CD4-positive, alpha-beta T cell treated with Interleukin-15 for 4 hours (primary cell): ENCODE measurements at regions not wholly inside any gene's neighbourhood (a gene's known extent, or its start where the extent isn't known, plus 50 kb on each side); places are given as distances from the start of the nearest gene placed in this dataset.
"Not testable (repeated sequence)": the region's sequence is repeated elsewhere in the genome, so short reads cannot be mapped to it uniquely, and the experiment has no call there.

ENCODE experiments used
- DNase-seq: peaks from one replicate; pipeline ENCODE4 v3.0.0-alpha.2; 2020; ENCODE audit warnings: low spot score

DNA sequence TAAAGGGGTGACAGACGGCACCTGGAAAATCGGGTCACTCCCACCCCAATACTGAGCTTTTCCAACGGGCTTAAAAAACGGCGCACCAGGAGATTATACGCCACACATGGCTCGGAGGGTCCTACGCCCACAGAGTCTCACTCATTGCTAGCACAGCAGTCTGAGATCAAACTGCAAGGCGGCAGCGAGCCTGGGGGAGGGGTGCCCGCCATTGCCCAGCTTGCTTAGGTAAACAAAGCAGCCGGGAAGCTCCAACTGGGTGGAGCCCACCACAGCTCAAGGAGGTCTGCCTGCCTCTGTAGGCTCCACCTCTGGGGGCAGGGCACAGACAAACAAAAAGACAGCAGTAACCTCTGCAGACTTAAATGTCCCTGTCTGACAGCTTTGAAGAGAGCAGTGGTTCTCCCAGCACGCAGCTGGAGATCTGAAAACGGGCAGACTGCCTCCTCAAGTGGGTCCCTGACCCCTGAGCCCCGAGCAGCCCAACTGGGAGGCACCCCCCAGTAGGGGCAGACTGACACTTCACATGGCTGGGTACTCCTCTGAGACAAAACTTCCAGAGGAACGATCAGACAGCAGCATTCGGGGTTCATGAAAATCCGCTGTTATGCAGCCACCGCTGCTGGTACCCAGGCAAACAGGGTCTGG, 162.8 kb upstream of the GJE1 start:
- DNase-seq, result not testable (repeated sequence)

DNA sequence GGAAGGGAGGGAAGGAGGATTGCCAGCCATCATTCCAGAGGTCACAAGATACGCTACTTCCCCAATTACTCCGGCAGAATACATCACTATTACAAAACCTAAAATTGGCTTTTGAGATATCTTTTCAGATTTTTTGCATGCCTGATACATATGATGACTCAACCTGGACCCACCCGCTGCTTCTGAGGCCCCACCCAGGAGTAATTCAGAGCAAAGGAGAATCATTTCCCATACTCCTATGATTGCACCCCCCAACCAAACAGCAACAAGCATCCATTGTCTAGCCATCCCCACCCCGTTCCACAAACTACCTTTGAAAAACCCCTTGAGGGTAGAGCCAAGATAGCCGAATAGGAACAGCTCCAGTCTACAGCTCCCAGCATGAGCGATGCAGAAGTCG, 163.5 kb upstream of the GJE1 start:
- no peak for DNase-seq

DNA sequence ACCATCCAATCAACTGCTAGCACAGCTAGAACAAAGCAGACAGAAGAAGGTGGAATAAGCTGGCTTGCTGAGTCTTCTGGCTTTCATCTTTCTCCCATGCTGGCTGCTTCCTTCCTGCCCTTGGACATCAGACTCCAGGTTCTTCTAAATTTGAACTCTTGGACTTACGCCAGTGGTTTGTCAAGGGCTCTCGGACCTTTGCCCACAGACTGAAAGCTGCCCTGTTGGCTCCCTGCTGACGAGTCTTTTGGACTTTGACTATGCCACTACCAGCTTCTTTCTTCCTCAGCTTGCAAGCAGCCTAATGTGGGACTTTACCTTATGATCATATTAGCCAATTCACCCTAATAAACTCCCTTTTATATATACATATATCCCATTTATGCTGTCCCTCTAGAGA, 164.1 kb upstream of the GJE1 start:
- DNase-seq, result no peak

DNA sequence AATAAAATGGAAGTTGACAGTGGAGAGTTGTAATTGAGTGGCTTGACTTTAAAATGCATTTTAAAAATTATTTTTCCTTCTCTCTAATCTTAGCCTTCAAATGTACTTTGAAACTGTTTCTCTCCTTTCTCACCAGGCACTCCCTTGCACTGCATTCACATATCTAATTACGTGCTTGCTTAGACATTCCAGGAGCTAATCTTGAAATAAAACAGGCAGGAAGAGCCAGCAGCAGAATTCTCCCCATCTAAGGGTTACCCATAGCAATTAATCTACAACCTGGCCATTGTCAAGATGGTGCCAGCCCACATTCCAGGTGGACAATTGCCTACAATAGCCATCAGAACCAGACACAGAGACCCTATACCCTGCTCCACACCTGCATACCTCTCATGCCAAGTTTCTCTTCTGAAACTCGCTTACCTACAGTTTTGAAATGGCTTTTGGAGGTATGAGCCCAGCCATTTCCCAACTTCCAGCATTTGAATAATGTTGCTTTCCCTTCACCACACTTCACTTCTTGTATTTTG, 167.6 kb upstream of the GJE1 start:
- no peak for DNase-seq

DNA sequence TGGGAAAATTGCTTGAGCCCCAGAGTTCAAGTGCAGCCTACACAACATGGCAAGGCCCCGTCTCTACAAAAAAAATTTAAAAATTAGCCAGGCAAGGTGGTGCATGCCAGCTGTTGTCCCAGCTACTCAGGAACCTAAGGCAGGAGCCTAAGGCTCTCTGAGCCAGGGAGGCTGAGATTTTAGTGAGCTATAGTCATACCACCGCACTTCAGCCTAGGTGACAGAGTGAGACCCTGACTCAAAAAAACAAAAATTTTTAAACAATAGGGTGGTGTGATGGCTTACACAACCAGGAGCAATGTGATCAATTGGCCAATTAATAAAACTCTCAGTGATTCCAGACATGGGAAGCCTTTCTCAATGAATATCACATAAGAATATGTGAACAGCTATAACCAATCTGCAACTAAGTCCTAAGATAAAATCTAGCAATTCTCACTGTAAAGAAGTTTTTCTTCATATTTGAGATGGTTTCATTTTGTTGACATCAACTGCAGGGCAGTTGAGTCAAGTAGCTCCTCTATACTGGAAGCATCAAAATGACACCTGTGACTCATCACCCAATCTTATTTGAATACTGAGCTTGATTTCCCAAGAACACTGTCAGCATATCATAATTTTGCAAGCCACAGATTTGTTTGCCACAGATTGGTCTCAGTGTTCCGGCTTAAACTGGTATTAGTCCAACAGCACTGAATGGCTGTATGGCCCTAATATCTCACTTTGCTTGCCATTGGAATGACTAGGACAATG, 169.0 kb upstream of the GJE1 start:
- no peak for DNase-seq

DNA sequence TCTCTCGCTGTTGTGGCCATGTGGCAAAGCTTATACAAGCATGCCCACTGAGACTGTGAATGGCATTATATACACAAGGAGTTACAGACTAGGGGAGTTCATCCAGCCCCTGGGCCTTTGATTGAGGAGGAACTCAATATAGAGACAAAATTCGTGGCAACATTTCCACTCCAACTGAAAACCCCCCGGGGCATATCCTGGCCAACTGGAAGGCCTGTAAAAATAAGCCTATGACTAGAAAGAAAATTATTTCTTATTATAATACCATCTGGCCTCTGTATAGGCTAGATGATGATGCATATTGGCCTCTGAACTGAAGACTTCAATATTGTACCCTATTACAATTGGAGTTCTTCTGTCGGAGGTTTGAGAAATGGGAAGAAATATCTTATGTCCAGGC, 175.5 kb upstream of the GJE1 start:
- DNase-seq, result no peak

DNA sequence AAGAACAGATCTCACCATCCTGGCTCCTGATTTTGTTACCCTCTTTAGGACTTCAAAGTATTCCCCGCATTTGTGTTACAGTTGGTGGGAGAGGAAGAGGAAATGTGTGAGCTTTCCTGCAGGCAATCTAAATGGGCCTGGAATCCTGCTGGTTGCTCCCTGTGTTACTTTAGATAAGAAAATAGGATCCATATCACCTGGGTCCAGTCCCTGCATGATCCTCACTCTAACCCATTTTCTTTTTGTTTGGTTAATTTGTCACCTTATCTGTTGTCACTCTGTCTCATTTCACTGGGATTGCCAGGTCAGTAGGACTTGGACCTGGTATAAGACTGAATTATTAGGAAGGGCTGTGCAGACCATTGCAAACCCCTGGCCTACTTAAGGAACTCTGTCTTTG, 175.9 kb upstream of the GJE1 start:
- no peak for DNase-seq

DNA sequence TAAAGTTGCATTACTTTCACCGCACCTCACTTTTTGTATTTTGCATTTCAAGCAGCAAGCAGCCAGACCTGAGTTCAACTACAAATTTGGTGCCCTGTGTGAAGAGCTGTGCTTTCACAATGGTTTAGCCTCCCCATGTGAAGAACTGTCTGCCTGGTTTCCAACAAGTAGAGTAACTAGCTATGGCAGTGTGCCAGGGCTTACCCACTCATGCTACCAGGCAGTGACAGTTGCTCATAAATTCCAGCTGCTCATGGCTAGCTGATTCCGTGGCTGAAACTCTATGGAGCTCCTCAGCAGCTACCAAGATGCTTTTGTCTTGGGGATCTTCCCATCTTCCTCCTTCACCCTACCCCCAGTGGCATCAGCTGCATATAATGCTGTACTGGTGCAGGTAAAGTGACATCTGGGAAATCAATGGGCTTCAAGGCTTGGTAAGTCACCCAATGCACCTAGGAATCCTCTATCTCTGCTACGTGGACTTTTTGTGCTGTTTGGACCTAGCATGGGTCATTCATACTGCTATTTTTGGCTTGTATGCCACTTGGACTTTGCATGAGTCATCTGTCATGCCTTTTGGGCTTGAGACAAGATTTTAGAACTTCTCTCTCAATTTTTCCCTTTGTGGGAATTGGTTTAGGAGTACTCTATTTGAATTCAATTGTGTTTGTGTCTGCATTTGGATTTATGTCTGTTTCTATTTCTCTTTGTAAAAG, 176.5 kb upstream of the GJE1 start:
- DNase-seq, result no peak

DNA sequence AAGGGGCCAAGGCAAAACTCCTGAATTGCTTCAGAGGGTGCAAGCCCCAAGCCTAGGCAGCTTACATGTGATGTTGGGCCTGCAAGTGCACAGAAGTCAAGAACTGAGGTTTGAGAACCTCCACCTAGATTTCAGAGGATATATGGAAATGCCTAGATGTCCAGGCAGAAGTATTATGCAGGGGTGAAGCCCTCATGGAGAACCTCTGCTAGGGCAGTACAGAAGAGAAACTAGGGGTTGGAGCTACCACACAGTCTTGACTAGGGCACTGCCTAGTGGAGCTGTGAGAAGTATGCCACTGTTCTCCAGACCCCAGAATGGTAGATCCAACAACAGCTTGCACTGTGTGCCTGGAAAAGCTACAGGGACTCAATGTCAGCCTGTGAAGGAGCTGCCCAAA, 179.7 kb upstream of the GJE1 start:
- DNase-seq, result no peak

DNA sequence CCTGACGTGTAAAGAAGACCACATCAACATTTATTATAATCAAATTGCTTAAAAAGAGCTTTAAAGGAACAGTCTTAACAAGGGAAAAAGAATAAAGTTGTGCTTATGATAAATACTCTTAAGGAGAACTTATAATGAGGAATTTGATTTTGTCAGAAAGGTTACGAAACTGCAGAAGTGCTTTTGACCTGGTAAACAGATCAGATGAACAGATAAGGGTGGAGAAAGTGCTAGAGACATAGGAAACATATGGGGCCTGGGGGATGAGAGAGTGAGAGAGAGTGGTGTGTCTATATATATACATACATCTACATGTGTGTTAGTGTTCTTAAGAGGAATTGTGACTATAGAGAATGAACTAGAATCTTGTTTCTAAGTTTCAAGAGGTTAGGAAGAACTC, 186.2 kb upstream of the GJE1 start:
- no peak for DNase-seq

DNA sequence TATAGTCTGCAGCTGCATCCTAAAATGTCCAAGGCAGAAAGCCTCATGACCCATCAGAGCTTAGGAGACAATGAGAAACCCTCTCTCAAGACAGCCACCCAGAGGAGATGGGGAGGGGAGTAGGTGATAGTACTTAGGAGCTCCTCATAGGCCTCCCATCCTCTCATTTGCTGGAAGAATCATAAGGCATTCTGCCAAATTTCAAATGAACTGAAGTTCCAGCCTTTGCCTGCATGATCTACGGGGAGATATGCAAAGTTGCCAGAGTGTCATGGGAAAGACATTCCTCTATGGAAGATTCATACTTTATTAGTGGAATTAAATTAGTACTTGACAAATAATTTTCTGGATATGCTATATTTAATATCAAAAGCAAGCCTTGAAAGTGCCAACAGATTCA, 194.1 kb upstream of the GJE1 start:
- DNase-seq, result no peak

DNA sequence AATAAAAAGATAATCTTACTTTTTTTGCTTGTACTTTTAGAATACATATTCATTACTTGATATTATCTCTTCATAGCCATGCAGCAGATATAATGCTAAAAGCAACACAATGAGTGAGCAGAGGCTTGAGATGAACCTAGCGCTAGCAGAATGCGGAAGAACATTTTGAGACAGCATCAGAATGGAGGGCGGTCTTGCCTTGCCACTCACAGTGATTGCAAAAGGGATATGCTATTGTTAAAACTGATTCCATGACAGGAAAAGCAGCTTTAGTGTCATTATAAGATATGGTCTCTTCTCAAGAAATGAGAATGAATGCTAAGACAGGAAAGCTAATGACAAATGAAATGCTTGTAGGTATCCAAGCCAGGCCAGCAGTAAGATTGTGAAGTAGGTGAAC, 200.0 kb upstream of the GJE1 start:
- no peak for DNase-seq

DNA sequence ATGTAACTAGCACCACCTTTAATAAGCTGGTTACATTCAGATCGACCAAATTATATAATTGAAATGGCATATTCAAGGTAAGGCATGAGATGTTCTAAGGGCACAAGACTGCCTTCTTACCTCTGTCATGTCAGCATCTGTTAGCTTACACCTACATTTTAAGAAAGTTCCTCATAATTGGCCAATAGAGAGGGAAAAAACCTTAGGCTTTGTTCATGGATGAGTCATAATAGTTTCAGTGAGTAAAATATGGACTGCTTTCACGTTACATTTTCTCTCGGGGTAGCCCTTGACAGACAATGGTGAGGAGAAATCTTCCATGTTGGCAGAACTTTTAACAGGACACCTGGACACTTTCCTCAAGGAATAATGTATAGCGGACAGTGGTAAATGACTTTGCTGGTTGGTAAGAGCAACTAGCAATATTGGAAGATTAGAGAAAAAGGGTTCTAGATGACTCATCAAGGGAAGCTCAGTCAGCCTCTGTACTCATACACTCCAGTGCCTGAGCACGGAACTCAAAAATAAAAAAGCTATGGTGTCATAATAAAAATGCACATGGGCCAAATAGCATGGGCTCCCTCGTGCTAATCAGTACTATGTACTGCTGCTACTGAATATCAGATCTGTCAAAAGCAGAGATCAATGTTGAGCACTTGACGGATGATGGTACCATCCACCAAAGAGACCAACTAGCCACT, 206.4 kb upstream of the GJE1 start:
- DNase-seq, result not testable (repeated sequence)

DNA sequence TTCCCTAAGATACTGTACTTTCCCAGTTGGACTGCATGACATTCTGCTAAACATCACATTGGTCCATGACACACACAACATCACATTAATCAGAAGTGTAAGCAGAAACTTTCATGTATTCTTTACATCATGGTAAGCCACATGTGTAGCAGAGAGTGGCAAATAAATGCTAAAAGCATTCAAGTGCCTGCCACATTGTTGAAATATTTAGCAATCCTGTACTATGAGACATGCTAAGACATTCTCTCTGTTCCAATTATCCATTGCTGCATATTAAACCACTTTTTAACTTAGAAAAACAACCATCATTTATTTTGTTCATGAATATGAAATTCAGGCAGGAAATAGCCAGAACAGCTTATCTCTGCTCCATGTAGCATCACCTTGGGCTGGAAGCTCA, 207.7 kb upstream of the GJE1 start:
- no peak for DNase-seq

DNA sequence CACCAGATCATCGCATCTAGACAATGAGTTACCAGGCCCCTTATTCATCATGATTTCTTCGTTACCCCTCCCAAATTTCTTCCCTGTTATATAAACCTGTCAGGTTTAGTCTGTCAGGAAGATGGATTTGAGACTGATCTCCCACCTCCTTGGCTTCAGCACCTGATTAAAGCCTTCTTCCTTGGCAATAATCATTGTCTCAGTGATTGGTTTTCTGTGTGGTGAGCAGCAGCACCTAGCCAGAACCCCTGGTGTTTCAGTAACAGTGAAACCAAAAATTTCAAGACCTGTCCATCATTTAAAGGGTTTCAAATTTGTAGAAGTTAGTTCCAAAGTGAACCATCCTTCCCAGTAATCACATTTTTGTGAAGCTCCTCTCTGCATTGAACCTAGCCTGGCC, 209.8 kb upstream of the GJE1 start:
- no peak for DNase-seq

DNA sequence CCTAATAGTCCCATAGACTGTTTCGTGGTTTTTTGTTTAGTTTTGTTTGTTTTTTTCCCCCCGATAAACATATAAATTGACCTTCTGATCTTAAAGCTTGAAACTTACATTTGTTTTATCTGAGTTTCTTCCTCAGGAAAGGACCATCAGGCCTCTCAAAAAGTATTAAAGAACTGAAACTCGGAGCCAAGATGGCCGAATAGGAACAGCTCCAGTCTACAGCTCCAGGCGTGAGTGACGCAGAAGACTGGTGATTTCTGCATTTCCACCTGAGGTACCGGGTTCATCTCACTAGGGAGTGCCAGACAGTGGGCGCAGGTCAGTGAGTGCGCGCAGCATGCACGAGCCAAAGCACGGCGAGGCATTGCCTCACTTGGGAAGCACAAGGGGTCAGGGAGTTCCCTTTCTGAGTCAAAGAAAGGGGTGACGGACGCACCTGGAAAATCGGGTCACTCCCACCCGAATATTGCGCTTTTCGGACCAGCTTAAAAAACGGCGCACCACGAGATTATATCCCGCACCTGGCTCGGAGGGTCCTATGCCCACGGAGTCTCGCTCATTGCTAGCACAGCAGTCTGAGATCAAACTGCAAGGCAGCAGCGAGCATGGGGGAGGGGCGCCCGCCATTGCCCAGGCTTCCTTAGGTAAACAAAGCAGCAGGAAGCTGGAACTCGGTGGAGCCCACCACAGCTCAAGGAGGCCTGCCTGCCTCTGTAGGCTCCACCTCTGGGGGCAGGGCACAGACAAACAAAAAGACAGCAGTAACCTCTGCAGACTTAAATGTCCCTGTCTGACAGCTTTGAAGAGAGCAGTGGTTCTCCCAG, 215.8 kb upstream of the GJE1 start:
- not testable (repeated sequence) for DNase-seq

DNA sequence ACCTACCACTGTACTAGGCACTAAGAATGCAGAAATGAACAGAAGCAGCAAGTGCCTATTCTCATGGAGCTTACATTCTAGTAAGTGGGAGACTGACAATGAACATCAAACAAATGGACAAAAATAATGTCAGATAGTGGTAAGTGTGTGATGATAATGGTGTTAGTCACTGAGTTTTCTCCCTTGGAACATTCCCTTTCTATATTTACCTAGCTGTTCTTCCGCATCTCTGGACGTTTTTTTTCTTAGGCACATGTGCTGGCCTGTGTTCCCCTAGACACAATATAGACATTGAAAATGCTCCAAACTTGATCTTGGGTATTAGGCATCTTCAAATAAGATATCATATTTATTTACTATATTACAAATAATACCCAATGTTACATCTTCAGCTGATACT, 218.1 kb upstream of the GJE1 start:
- no peak for DNase-seq

DNA sequence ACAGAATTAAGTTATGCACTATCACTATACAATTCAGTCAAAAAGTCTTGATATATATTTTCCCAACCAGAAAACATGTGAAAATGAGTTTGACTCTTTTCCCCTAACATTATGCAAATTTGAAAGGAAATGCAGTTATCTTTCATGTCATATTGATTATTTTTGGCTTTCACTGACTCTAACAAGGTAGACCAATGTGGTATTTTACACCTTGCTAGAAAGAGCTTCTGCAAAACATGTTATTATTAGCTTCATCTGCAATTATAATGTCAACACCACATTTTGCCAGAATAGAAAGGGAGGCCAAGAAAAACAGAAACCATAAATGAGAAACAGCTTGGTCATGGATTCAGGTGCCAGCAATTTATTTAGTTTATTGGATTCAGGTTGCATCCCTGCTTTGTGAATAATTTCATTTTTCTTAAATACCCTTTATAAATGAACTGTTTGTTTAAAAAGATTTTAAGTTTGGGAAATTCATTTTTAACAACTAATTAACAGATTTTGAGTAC, 226.1 kb upstream of the GJE1 start:
- no peak for DNase-seq

DNA sequence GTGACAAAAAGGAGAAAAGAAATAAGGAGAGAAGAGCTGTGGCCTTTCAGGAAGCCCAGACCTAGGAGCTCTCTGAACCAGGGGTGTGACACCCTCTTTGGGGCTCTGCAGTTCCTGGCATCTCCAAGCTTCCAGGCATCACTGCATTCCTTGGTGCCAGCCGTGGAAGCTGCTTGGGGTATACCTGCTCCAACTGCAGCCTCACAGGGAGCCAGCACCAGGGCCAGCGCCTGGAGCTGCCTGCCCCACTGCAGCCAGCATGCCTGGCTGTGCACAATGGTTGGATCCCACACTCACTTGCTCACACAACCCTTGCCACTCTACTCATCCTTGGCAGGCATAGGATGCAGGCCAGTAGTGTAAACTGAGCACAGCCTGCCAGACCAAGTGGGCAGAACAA, 242.1 kb upstream of the GJE1 start:
- DNase-seq, result no peak

DNA sequence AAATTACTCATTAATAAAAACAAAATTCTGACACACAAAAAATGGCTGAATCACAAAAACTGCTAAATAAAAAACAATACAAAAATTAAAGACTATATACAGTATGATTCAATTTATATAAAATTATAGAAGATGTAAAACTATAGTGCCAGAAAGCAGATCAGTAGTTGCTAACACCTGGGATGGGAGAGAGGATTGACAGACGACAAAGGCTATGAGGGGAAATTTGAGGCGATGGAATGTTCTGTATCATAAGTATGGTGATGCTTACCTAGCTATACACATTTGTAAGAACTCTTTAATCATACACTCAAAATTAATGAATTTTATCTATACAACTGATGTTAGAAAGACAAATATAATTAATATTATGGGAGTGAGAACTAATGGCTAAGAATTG, 247.9 kb upstream of the GJE1 start:
- no peak for DNase-seq

DNA sequence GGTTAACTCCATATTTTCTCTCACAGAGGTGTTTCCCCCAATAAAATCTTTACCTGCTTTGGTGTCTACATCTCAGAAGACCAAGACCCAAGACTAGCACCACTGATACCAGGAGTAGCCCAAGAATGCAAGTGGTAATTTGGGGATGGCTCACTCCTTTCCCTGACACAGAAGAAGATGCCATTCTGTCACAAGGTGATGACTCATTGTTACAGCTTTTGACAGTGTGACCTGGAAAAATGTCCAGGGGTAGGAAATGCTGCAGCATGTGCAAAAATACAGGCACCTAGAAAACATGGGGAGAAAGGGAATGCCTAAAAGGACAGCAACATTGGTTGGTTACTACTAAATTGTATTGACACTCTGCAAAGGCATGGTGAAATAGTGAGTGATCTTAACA, 254.0 kb upstream of the GJE1 start:
- DNase-seq, result no peak
